ENCODE measurements at regions not wholly inside any gene's neighbourhood (a gene's known extent, or its start where the extent isn't known, plus 50 kb on each side); places are given as distances from the start of the nearest gene placed in this dataset.
"Not testable (repeated sequence)": the region's sequence is repeated elsewhere in the genome, so short reads cannot be mapped to it uniquely, and the experiment has no call there.

- DNase-seq (ENCODE audit: low read depth in 4 of 4, low spot score in 3 of 4): no peak
Measured at GRCh38 chr18:60067426-60068210, 167.8 kb downstream of the PMAIP1 start.

DNA sequence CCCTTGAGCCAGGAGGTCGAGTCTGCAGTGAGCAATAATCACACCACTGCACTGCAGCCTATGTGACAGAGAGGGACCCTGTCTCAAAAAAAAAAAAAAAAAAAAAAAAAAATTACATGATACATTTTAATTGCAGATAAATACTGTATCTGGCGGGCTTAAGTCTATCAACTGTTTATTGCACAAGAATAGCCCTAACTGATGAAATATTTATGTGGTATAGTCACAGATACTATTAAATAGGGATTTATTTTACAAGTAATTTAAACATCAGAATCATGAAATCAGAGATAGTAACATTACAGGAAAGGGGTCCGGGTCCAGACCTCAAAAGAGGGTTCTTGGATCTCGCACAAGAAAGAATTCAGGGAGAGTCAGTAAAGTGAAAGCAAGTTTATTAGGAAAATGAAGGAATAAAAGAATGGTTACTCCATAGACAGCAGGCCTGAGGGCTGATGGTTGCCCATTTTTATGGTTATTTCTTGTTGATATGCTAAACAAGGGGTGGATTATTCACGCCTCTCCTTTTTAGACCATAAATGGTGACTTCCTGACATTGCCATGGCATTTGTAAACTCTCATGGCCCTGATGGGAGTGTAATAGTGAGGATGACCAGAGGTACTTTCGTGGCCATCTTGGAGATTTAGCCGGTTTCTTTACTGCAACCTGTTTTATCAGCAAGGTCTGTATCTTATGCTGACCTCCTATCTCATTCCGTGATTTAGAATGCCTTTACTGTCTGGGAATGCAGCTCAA is 166.6 kb downstream of the PMAIP1 start:
- DNase-seq (ENCODE audit: low read depth in 4 of 4, low spot score in 3 of 4): no peak

DNA sequence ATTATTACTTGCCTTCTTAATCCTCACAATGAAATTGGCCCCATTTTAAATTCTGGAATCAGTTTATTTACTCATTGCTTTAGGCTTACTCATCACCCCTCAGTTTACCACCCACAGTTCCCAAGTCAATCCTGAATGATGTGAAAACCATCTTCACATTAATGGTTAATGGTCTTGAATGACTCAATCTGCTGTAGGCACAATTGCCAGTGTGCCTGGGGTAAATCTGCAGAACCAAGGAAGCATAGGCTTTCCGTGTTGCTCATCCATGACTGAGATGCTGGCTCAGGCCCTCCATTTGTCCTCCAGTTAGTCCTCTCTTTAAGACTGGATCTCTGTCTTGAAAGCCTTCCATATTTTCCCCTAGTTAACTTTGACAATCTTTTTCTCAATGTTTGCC is 164.5 kb downstream of the PMAIP1 start:
- DNase-seq (ENCODE audit: low read depth in 4 of 4, low spot score in 3 of 4): no peak

DNA sequence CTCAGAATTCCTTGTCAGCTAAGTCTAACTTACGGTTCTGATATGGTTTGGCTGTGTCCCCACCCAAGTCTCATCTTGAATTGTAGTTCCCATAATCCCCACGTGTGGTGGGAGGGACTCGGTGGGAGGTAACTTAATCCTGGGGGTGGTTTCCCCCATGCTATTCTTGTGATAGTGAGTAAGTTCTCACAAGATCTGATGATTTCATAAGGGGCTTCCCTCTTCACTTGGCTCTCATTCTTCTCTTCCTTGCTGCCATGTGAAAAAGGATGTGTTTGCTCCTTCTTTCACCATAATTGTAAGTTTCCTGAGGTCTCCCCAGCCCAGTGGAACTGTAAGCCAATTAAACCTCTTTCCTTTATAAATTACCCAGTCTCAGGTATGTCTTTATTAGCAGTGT is 163.0 kb downstream of the PMAIP1 start:
- DNase-seq (ENCODE audit: low read depth in 4 of 4, low spot score in 3 of 4): not testable (repeated sequence)

DNA sequence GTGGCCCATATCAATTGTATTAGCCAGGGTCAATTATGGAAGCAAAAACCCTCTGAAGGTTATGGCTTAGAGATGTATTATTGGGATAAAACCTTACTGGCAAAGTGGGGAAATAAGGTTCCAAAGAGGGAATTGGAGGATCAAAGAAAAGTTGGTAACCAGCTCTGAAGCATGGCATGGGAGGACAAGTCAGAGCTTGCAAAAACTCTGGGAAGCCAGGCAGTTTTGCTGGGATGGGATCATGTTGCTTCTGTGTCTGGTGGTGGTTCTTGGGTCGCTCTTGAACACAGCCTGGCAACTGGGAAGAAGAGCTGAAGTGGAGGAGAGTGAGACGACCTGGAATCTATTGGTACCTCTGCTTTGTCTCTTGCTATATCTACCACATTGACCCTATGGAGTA is 162.6 kb downstream of the PMAIP1 start:
- no peak for DNase-seq (ENCODE audit: low read depth in 4 of 4, low spot score in 3 of 4)

- no peak for DNase-seq (ENCODE audit: low read depth in 4 of 4, low spot score in 3 of 4)
Measured at GRCh38 chr18:60060578-60060977, 160.8 kb downstream of the PMAIP1 start.

GRCh38 chr18:60060026-60060425 is 160.2 kb downstream of the PMAIP1 start:
- no peak for DNase-seq (ENCODE audit: low read depth in 4 of 4, low spot score in 3 of 4)

DNA sequence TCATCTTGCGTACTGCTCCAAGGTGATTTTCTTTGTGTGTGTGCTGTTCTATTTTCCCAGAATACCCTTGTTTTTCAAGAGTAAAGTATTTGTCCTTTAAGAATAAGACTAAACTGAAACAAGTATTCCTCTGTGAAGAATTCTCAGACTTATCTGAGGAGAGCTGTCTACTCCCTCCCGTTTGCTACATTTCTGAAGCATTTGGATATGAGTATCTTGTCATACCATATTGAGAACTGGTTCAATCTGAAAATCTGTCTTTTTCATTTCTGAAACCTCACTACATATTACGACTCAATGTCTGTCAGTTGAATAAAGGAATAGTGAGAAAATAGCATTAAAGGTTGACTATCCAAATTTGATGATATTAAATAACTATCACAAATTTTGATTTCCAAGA is 159.4 kb downstream of the PMAIP1 start:
- DNase-seq (ENCODE audit: low read depth in 4 of 4, low spot score in 3 of 4): no peak

GRCh38 chr18:60053747-60054304 is 154.0 kb downstream of the PMAIP1 start:
- no peak for DNase-seq (ENCODE audit: low read depth in 4 of 4, low spot score in 3 of 4)

DNA sequence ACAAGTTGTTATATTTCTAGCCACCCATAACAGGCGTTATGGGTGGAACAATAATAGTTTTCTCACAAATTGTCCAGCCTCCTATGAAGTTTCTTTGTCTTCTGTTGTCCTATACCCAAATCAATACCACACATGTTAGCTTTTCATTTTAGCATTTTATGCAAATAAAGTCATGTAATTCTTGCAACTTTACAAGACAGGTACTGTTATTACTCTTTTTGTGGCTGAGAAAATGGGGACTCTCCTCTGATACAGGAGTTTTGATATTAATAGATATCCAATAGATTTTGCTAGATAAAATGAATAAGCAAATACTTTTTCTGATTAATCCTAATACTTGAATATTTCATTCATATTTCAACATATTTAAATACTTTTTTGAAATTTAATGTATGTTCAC is 151.0 kb downstream of the PMAIP1 start:
- no peak for DNase-seq (ENCODE audit: low read depth in 4 of 4, low spot score in 3 of 4)

- no peak for DNase-seq (ENCODE audit: low read depth in 4 of 4, low spot score in 3 of 4)
Measured at GRCh38 chr18:60049172-60049571, 149.4 kb downstream of the PMAIP1 start.

DNA sequence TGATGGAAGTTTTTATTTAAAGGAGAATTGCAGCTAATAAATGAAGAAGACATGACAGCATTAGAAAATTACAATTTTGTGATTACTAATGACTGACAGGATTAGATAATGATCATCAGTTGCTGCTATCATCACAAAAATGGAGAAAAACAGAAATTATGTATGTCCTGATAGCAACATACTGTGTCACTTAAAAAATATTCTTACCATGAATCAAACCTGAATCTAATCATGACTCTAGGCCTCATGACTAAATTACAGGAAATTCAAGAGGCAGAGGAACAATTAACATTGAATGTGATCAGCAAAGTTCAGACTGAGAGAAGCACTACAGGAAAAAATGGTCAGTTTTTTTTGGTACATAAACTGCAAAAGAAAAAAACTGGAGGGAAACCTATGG is 147.8 kb downstream of the PMAIP1 start:
- no peak for DNase-seq (ENCODE audit: low read depth in 4 of 4, low spot score in 3 of 4)

GRCh38 chr18:60044290-60045006 is 144.7 kb downstream of the PMAIP1 start:
- DNase-seq (ENCODE audit: low read depth in 4 of 4, low spot score in 3 of 4): no peak

DNA sequence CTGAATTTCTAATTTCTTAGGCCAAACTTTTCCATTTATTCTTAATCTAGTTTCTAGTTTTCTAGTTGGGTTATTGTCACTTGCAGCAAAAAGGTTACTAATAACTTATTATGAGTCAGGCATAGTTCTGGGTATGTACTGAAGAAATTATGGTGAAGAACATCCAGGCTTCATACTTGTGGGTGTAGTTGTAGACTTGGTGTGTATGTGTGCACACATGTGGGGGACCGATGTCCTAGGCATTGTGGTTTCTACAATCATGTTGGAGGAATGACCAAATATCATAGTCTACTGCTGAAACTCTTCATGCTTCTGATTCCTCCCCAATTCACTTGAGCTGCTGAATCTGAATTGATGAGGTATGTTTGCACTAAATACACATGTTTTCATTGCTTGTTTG is 141.2 kb downstream of the PMAIP1 start:
- DNase-seq (ENCODE audit: low read depth in 4 of 4, low spot score in 3 of 4): no peak

- DNase-seq (ENCODE audit: low read depth in 4 of 4, low spot score in 3 of 4): no peak
Measured at GRCh38 chr18:60038731-60039130, 138.9 kb downstream of the PMAIP1 start.

- no peak for DNase-seq (ENCODE audit: low read depth in 4 of 4, low spot score in 3 of 4)
Measured at GRCh38 chr18:60027397-60027796, 127.6 kb downstream of the PMAIP1 start.

- no peak for DNase-seq (ENCODE audit: low read depth in 4 of 4, low spot score in 3 of 4)
Measured at GRCh38 chr18:60024857-60025256, 125.1 kb downstream of the PMAIP1 start.

- DNase-seq (ENCODE audit: low read depth in 4 of 4, low spot score in 3 of 4): no peak
Measured at GRCh38 chr18:60024345-60024744, 124.5 kb downstream of the PMAIP1 start.

DNA sequence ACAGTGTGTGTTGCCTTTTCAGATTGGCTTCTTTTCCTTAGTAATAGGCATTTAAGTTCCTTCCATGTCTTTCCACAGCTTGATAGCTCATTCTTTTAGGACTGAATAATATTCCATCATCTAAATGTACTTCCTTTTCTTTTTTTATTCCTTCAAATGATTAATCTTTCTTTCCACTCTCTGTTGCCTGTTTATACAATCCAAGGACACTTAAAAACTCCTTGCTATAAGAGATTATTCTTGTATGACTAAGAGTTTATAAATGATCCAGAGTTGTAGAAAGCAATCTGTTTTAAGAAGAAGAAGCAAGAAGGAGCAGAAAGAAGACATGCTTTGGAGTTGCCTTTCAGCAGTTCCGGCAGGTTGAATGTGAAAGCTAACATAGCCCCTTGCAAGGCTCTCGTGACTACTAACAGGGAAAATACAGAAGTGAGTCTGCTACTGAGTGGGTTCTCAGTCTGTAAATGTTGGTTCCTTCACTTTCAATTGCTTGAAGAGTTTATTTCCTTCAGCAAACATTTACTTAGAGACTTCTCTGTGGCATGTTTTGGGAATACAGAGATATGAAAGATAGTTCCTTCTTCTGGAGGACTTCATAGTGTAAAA is 123.0 kb downstream of the PMAIP1 start:
- DNase-seq (ENCODE audit: low read depth in 4 of 4, low spot score in 3 of 4): no peak

- DNase-seq (ENCODE audit: low read depth in 4 of 4, low spot score in 3 of 4): no peak
Measured at GRCh38 chr18:60021556-60021955, 121.8 kb downstream of the PMAIP1 start.

Data from left renal pelvis (tissue), 4 donors.